H9 (cell line): ENCODE measurements at regions not wholly inside any gene's neighbourhood (a gene's known extent, or its start where the extent isn't known, plus 50 kb on each side); places are given as distances from the start of the nearest gene placed in this dataset.
"Not testable (repeated sequence)": the region's sequence is repeated elsewhere in the genome, so short reads cannot be mapped to it uniquely, and the experiment has no call there.

Experiments used
- DNase-seq: peaks from one replicate; pipeline ENCODE4 v3.0.0-alpha.2; 2017
- H2AFZ ChIP-seq: one replicate; pipeline ENCODE4 v1.6.1; 2013; ENCODE audit warnings: mild to moderate bottlenecking, low read length, control low read depth, moderate library complexity
- H2AK5ac ChIP-seq: 2 replicates; pipeline ENCODE4 v1.6.1; 2013; ENCODE audit warnings: low read length, control low read depth, mixed read lengths; ENCODE audit not compliant: insufficient read length
- H2BK120ac ChIP-seq: one replicate; pipeline ENCODE4 v1.6.1; 2013; ENCODE audit warnings: low read depth, mild to moderate bottlenecking, low read length, control low read depth, inconsistent platforms; ENCODE audit not compliant: poor library complexity, severe bottlenecking
- H2BK12ac ChIP-seq: 2 replicates; pipeline ENCODE4 v1.6.1; 2013; ENCODE audit warnings: low read length, control low read depth, mixed read lengths, low read depth; ENCODE audit not compliant: insufficient read length
- H2BK15ac ChIP-seq: 2 replicates; pipeline ENCODE4 v1.6.1; 2013; ENCODE audit warnings: low read depth, low read length, control low read depth
- H2BK20ac ChIP-seq: one replicate; pipeline ENCODE4 v1.6.1; 2013; ENCODE audit warnings: low read depth, mild to moderate bottlenecking, low read length, control low read depth, inconsistent platforms; ENCODE audit not compliant: poor library complexity, severe bottlenecking
- H2BK5ac ChIP-seq: 2 replicates; pipeline ENCODE4 v1.6.1; 2013; ENCODE audit warnings: low read length, control low read depth, mixed read lengths; ENCODE audit not compliant: insufficient read length
- H3K14ac ChIP-seq: 2 replicates; pipeline ENCODE4 v1.6.1; 2013; ENCODE audit warnings: low read length, control low read depth; ENCODE audit not compliant: insufficient read depth
- H3K18ac ChIP-seq: 2 replicates; pipeline ENCODE4 v1.6.1; 2013; ENCODE audit warnings: low read depth, mild to moderate bottlenecking, mixed read lengths, low read length, control low read depth; ENCODE audit not compliant: insufficient read length
- H3K23ac ChIP-seq: 2 replicates; pipeline ENCODE4 v1.6.1; 2013; ENCODE audit warnings: low read length, control low read depth, mixed read lengths, low read depth; ENCODE audit not compliant: insufficient read length
- H3K23me2 ChIP-seq: 2 replicates; pipeline ENCODE4 v1.6.1; 2013; ENCODE audit warnings: low read depth, mild to moderate bottlenecking, mixed read lengths, low read length, control low read depth; ENCODE audit not compliant: insufficient read length, poor library complexity, severe bottlenecking
- H3K27ac ChIP-seq: 2 replicates; pipeline ENCODE4 v1.5.1; 2013; ENCODE audit warnings: low read length, control low read depth, mixed read lengths, low read depth; ENCODE audit not compliant: insufficient read length
- H3K27me3 ChIP-seq: 2 replicates; pipeline ENCODE4 v1.6.1; 2013; ENCODE audit warnings: low read length, control low read depth, inconsistent platforms; ENCODE audit not compliant: insufficient read depth
- H3K4ac ChIP-seq: 2 replicates; pipeline ENCODE4 v1.6.1; 2013; ENCODE audit warnings: low read depth, mild to moderate bottlenecking, control low read depth, inconsistent platforms, low read length, moderate library complexity
- H3K4me1 ChIP-seq: 2 replicates; pipeline ENCODE4 v1.6.1; 2013; ENCODE audit warnings: low read length, control low read depth, inconsistent platforms; ENCODE audit not compliant: insufficient read depth
- H3K4me2 ChIP-seq: 2 replicates; pipeline ENCODE4 v1.6.1; 2013; ENCODE audit warnings: low read length, control low read depth, mixed read lengths; ENCODE audit not compliant: insufficient read length, insufficient read depth
- H3K56ac ChIP-seq: 2 replicates; pipeline ENCODE4 v1.6.1; 2013; ENCODE audit warnings: low read depth, mild to moderate bottlenecking, mixed read lengths, low read length, control low read depth; ENCODE audit not compliant: insufficient read length
- H3K79me1 ChIP-seq: 2 replicates; pipeline ENCODE4 v1.6.1; 2013; ENCODE audit warnings: low read depth, mild to moderate bottlenecking, moderate library complexity, low read length, control low read depth, inconsistent platforms; ENCODE audit not compliant: insufficient read depth, poor library complexity, severe bottlenecking
- H3K79me2 ChIP-seq: 2 replicates; pipeline ENCODE4 v1.6.1; 2013; ENCODE audit warnings: low read length, control low read depth, inconsistent platforms; ENCODE audit not compliant: insufficient read depth
- H3K9ac ChIP-seq: 2 replicates; pipeline ENCODE4 v1.6.1; 2013; ENCODE audit warnings: low read length, control low read depth, mixed read lengths; ENCODE audit not compliant: insufficient read length; ENCODE audit errors: extremely low read depth
- H3K9me3 ChIP-seq: one replicate; pipeline ENCODE4 v1.6.1; 2013; ENCODE audit warnings: low read depth, low read length, inconsistent platforms; ENCODE audit not compliant: control insufficient read depth
- H3T11ph ChIP-seq: one replicate; pipeline ENCODE4 v1.6.1; 2013; ENCODE audit warnings: mild to moderate bottlenecking, low read length, control low read depth, inconsistent platforms
- H4K20me1 ChIP-seq: one replicate; pipeline ENCODE4 v1.6.1; 2013; ENCODE audit not compliant: control insufficient read depth, insufficient read length, insufficient read depth
- H4K5ac ChIP-seq: 2 replicates; pipeline ENCODE4 v1.6.1; 2013; ENCODE audit warnings: low read depth, mild to moderate bottlenecking, mixed read lengths, low read length, control low read depth; ENCODE audit not compliant: insufficient read length
- H4K8ac ChIP-seq: replicated peaks from 2 replicates; pipeline ENCODE4 v1.6.1; 2013; ENCODE audit warnings: low read length, control low read depth, mixed read lengths, low read depth; ENCODE audit not compliant: insufficient read length
- H4K91ac ChIP-seq: 2 replicates; pipeline ENCODE4 v1.6.1; 2013; ENCODE audit warnings: low read depth, mild to moderate bottlenecking, moderate library complexity, mixed read lengths, low read length, control low read depth; ENCODE audit not compliant: insufficient read length
- H3K27ac Mint-ChIP-seq, 3 experiments: 2 replicates in 2 of 3; 3 replicates in 1 of 3; pipeline ENCODE4 v1.8.0; 2020 to 2021; ENCODE audit warnings: mixed read lengths in 3 of 3, mild to moderate bottlenecking in 1 of 3, moderate library complexity in 1 of 3
- H3K27me3 Mint-ChIP-seq: 2 replicates; pipeline ENCODE4 v1.8.0; 2021; ENCODE audit warnings: low read depth, mild to moderate bottlenecking, moderate library complexity, mixed read lengths
- H3K36me3 Mint-ChIP-seq, 3 experiments: 2 replicates in 2 of 3; 3 replicates in 1 of 3; pipeline ENCODE4 v1.8.0; 2020 to 2021; ENCODE audit warnings: low read depth in 3 of 3, mixed read lengths in 3 of 3; ENCODE audit not compliant: insufficient read depth in 1 of 3
- H3K4me1 Mint-ChIP-seq, 2 experiments: 2 replicates each; pipeline ENCODE4 v1.8.0; 2020; ENCODE audit warnings: mixed read lengths in 2 of 2
- H3K4me3 Mint-ChIP-seq, 2 experiments: 2 replicates in 1 of 2; 3 replicates in 1 of 2; pipeline ENCODE4 v1.8.0; 2020 to 2021; ENCODE audit warnings: mild to moderate bottlenecking in 2 of 2, mixed read lengths in 2 of 2, moderate library complexity in 1 of 2
- H3K9me3 Mint-ChIP-seq, 2 experiments: 2 replicates in 1 of 2; 3 replicates in 1 of 2; pipeline ENCODE4 v1.8.0; 2020; ENCODE audit warnings: mild to moderate bottlenecking in 2 of 2, mixed read lengths in 2 of 2, moderate library complexity in 1 of 2
- CTCF ChIP-seq: fragments of 200-600 bp; sonication (generic); conservative IDR thresholded peaks from 3 replicates; pipeline ENCODE4 v1.8.0; 2021; ENCODE audit warnings: antibody characterized with exemption, mild to moderate bottlenecking
- WGBS: extraction: QIAGEN DNeasy Blood & Tissue Kit; methylation state at CpG from one replicate; pipeline ENCODE4 v1.1.7; 2013; ENCODE audit warnings: missing lambda C conversion rate, low lambda C conversion rate, mixed read lengths; ENCODE audit not compliant: insufficient read length; ENCODE audit errors: extremely low coverage; 5-methylcytosine and 5-hydroxymethylcytosine counted together

GRCh38 chr18:70781860-70782453 lies 493.1 kb downstream of the SOCS6 start:
- Histone ChIP-seq H4K20me1 (no peaks in the 10 kb centered on the region), H3K79me1 (no peaks in the 10 kb centered on the region)
- H3K9me3 Mint-ChIP-seq, result no peaks in the 10 kb centered on the region

GRCh38 chr18:70766254-70766653 lies 477.4 kb downstream of the SOCS6 start:
- not testable (repeated sequence) for DNase-seq, H3K79me2 ChIP-seq, H2BK5ac ChIP-seq, H4K5ac ChIP-seq, H3K4ac ChIP-seq, H3K4me2 ChIP-seq, H4K8ac ChIP-seq, H3K27ac ChIP-seq, H3K23ac ChIP-seq, H3K27me3 ChIP-seq, H3K79me1 ChIP-seq, H3K36me3 Mint-ChIP-seq, H2BK120ac ChIP-seq, H3K23me2 ChIP-seq, H3K4me3 Mint-ChIP-seq, H3T11ph ChIP-seq, H3K56ac ChIP-seq, H4K91ac ChIP-seq, H2BK12ac ChIP-seq, H3K18ac ChIP-seq, H2BK20ac ChIP-seq, H3K9ac ChIP-seq, H3K14ac ChIP-seq, H2BK15ac ChIP-seq, H3K27ac Mint-ChIP-seq, H4K20me1 ChIP-seq, H3K9me3 ChIP-seq, H2AK5ac ChIP-seq, H3K27me3 Mint-ChIP-seq, H2AFZ ChIP-seq, H3K9me3 Mint-ChIP-seq, H3K4me1 ChIP-seq
- H3K4me1 Mint-ChIP-seq, result peaks cover 9 to 13% of the 10 kb centered on the region in 2 experiments
- no CpG with 5 or more reads among the region's 3 CpGs for WGBS

More at GRCh38 chr18:70781860-70782453, 493.1 kb downstream of the SOCS6 start:
- no peaks in the 10 kb centered on the region for H3K23me2 ChIP-seq
- no peak overlapping the region for H3K14ac ChIP-seq
- no peak overlapping the region for H3K27ac Mint-ChIP-seq
- no peak overlapping the region for H3K23ac ChIP-seq
- no peak overlapping the region for H3T11ph ChIP-seq
- no CpG with 5 or more reads among the region's 8 CpGs for WGBS
- no peak overlapping the region for H3K4ac ChIP-seq
- H2AFZ ChIP-seq, result no peak overlapping the region
- no peak overlapping the region for H4K5ac ChIP-seq
- H3K9ac ChIP-seq, result no peak overlapping the region
- H2BK5ac ChIP-seq, result no peak overlapping the region
- H2BK12ac ChIP-seq, result no peak overlapping the region
- H3K4me3 Mint-ChIP-seq, result no peak overlapping the region
- H3K79me2 ChIP-seq, result no peaks in the 10 kb centered on the region
- no peak overlapping the region for H3K18ac ChIP-seq
- H3K56ac ChIP-seq, result no peak overlapping the region
- DNase-seq, result peak; percentile 59
- H3K9me3 ChIP-seq, result no peaks in the 10 kb centered on the region
- H3K4me1 ChIP-seq, result no peaks in the 10 kb centered on the region
- no peak overlapping the region for H2AK5ac ChIP-seq
- no peak overlapping the region for H2BK120ac ChIP-seq
- H2BK20ac ChIP-seq, result no peak overlapping the region
- no peak overlapping the region for H4K8ac ChIP-seq
- peak; percentile 81 for TF ChIP-seq CTCF
- H2BK15ac ChIP-seq, result no peak overlapping the region
- H3K27me3 ChIP-seq, result no peaks in the 10 kb centered on the region
- no peak overlapping the region for H3K27ac ChIP-seq
- H3K27me3 Mint-ChIP-seq, result no peaks in the 10 kb centered on the region
- H4K91ac ChIP-seq, result no peak overlapping the region
- H3K4me2 ChIP-seq, result no peak overlapping the region
- H3K36me3 Mint-ChIP-seq, result no peaks in the 10 kb centered on the region
- H3K4me1 Mint-ChIP-seq, result 0 out of 4 replicates have a peak, but pooled peaks cover 0 to 4% of the 10 kb centered on the region in 2 experiments
